Inflammatory macrophage treated with lipopolysaccharide for 4 hours (primary cell): ENCODE measurements at regions not wholly inside any gene's neighbourhood (a gene's known extent, or its start where the extent isn't known, plus 50 kb on each side); places are given as distances from the start of the nearest gene placed in this dataset.
"Not testable (repeated sequence)": the region's sequence is repeated elsewhere in the genome, so short reads cannot be mapped to it uniquely, and the experiment has no call there.

Source experiments
- DNase-seq: peaks from one replicate; pipeline ENCODE4 v3.0.0-alpha.2; 2020

GRCh38 chr15:59894835-59895234 lies 109.3 kb upstream of the FOXB1 start:
- no peak for DNase-seq

- no peak for DNase-seq
Measured at GRCh38 chr15:59892985-59893384, 111.1 kb upstream of the FOXB1 start.

GRCh38 chr15:59887870-59888269 lies 116.2 kb upstream of the FOXB1 start:
- not testable (repeated sequence) for DNase-seq

GRCh38 chr15:59887211-59887610 lies 116.9 kb upstream of the FOXB1 start:
- no peak for DNase-seq

GRCh38 chr15:59886441-59886840 lies 117.7 kb upstream of the FOXB1 start:
- DNase-seq = no peak

GRCh38 chr15:59885832-59886231 lies 118.3 kb upstream of the FOXB1 start:
- DNase-seq = no peak

- no peak for DNase-seq
Measured at GRCh38 chr15:59879506-59880265, 124.4 kb upstream of the FOXB1 start.

GRCh38 chr15:59876140-59876539 lies 128.0 kb upstream of the FOXB1 start:
- DNase-seq = no peak

- DNase-seq = no peak
Measured at GRCh38 chr15:59873644-59874272, 130.4 kb upstream of the FOXB1 start.

GRCh38 chr15:59867086-59867855 lies 136.8 kb upstream of the FOXB1 start:
- DNase-seq = no peak

- no peak for DNase-seq
Measured at GRCh38 chr15:59866642-59867041, 137.5 kb upstream of the FOXB1 start.

- DNase-seq = no peak
Measured at GRCh38 chr15:59862191-59863155, 141.6 kb upstream of the FOXB1 start.

GRCh38 chr15:59847968-59848367 lies 156.1 kb upstream of the FOXB1 start:
- DNase-seq = no peak

- no peak for DNase-seq
Measured at GRCh38 chr15:59845942-59846499, 156.9 kb upstream of the BNIP2 start.

GRCh38 chr15:59843609-59844008 lies 154.5 kb upstream of the BNIP2 start:
- no peak for DNase-seq

GRCh38 chr15:59841036-59841435 lies 151.9 kb upstream of the BNIP2 start:
- no peak for DNase-seq

- DNase-seq = no peak
Measured at GRCh38 chr15:59839906-59840305, 150.8 kb upstream of the BNIP2 start.

GRCh38 chr15:59838900-59839299 lies 149.8 kb upstream of the BNIP2 start:
- DNase-seq = no peak

GRCh38 chr15:59835776-59836175 lies 146.7 kb upstream of the BNIP2 start:
- no peak for DNase-seq

- DNase-seq = no peak
Measured at GRCh38 chr15:59834528-59834927, 145.4 kb upstream of the BNIP2 start.

GRCh38 chr15:59833366-59833765 lies 144.2 kb upstream of the BNIP2 start:
- no peak for DNase-seq

GRCh38 chr15:59830873-59831272 lies 141.8 kb upstream of the BNIP2 start:
- no peak for DNase-seq
